ENCODE measurements at regions not wholly inside any gene's neighbourhood (a gene's known extent, or its start where the extent isn't known, plus 50 kb on each side); places are given as distances from the start of the nearest gene placed in this dataset.
A peak's percentile ranks its signal among the peaks of the same experiment; 100 is the strongest.

GRCh38 chr2:106572541-106573450 lies 85.6 kb downstream of the CD8B2 start:
- DNase-seq, result no peak

- DNase-seq, result no peak
Measured at GRCh38 chr2:106573773-106574172, 86.6 kb downstream of the CD8B2 start.

- no peak for DNase-seq
Measured at GRCh38 chr2:106575955-106576354, 88.8 kb downstream of the CD8B2 start.

GRCh38 chr2:106577255-106577651 lies 90.1 kb downstream of the CD8B2 start:
- no peak for DNase-seq

GRCh38 chr2:106579750-106580197 lies 92.6 kb downstream of the CD8B2 start:
- DNase-seq, result no peak

- no peak for DNase-seq
Measured at GRCh38 chr2:106580241-106580640, 93.1 kb downstream of the CD8B2 start.

- DNase-seq, result no peak
Measured at GRCh38 chr2:106581328-106581727, 94.2 kb downstream of the CD8B2 start.

GRCh38 chr2:106581755-106582147 lies 94.6 kb downstream of the CD8B2 start:
- no peak for DNase-seq

- DNase-seq, result peak; percentile 48
Measured at GRCh38 chr2:106582148-106583143, 95.3 kb downstream of the CD8B2 start.

- no peak for DNase-seq
Measured at GRCh38 chr2:106584304-106584954, 97.3 kb downstream of the CD8B2 start.

- no peak for DNase-seq
Measured at GRCh38 chr2:106596844-106597243, 109.7 kb downstream of the CD8B2 start.

- DNase-seq, result no peak
Measured at GRCh38 chr2:106599540-106599939, 112.4 kb downstream of the CD8B2 start.

- no peak for DNase-seq
Measured at GRCh38 chr2:106602042-106602441, 114.9 kb downstream of the CD8B2 start.

- DNase-seq, result no peak
Measured at GRCh38 chr2:106606652-106607051, 119.5 kb downstream of the CD8B2 start.

GRCh38 chr2:106607371-106607770 lies 120.2 kb downstream of the CD8B2 start:
- DNase-seq, result no peak

GRCh38 chr2:106609780-106610179 lies 122.6 kb downstream of the CD8B2 start:
- DNase-seq, result no peak

GRCh38 chr2:106614511-106615291 lies 127.5 kb downstream of the CD8B2 start:
- no peak for DNase-seq

GRCh38 chr2:106618614-106619013 lies 131.4 kb downstream of the CD8B2 start:
- no peak for DNase-seq

GRCh38 chr2:106623456-106623855 lies 136.3 kb downstream of the CD8B2 start:
- DNase-seq, result no peak

GRCh38 chr2:106624787-106625380 lies 137.7 kb downstream of the CD8B2 start:
- no peak for DNase-seq

GRCh38 chr2:106628377-106628776 lies 141.2 kb downstream of the CD8B2 start:
- no peak for DNase-seq

- no peak for DNase-seq
Measured at GRCh38 chr2:106629981-106630380, 142.8 kb downstream of the CD8B2 start.
